OCI-LY7 (cell line): ENCODE measurements at regions not wholly inside any gene's neighbourhood (a gene's known extent, or its start where the extent isn't known, plus 50 kb on each side); places are given as distances from the start of the nearest gene placed in this dataset.

Experiments
- BruUV-seq: library from RNA; stranded (reverse); fragments of 400-500 nt; replicated peaks from 2 replicates; lab custom pipeline; 2021; lab: Mats Ljungman, UMichigan
- CTCF ChIA-PET: fragments of 300-600 bp; sonication (Branson Sonifier 250); formaldehyde crosslinking; loops from one replicate; lab custom pipeline; 2022; ENCODE audit warnings: antibody characterized with exemption; ENCODE audit not compliant: unreplicated experiment; lab: Charles Lee
- POLR2A ChIA-PET: fragments of 300-600 bp; sonication (Branson Sonifier 250); formaldehyde crosslinking; loops from one replicate; lab custom pipeline; 2022; ENCODE audit warnings: antibody characterized with exemption; lab: Charles Lee
- DNase-seq: peaks from one replicate; pipeline ENCODE4 v3.0.0-alpha.2; 2015; ENCODE audit warnings: low spot score
- H2AFZ ChIP-seq: fragments of 200-600 bp; sonication (generic), shearing (Covaris generic); 2 replicates; pipeline ENCODE4 v1.6.1; 2014; ENCODE audit warnings: mild to moderate bottlenecking, antibody characterized with exemption, low read length, moderate library complexity
- H3K27ac ChIP-seq: fragments of 200-600 bp; sonication (generic); 2 replicates; pipeline ENCODE4 v1.5.1; 2014; ENCODE audit warnings: mixed run types, low read depth, mild to moderate bottlenecking, moderate library complexity, low read length, inconsistent platforms; ENCODE audit not compliant: poor library complexity, severe bottlenecking
- H3K36me3 ChIP-seq: fragments of 200-600 bp; sonication (generic); 2 replicates; pipeline ENCODE4 v1.6.1; 2014; ENCODE audit warnings: mild to moderate bottlenecking, antibody characterized with exemption, low read length, moderate library complexity, mixed read lengths; ENCODE audit not compliant: insufficient read depth
- H3K4me1 ChIP-seq: fragments of 200-600 bp; sonication (generic); 2 replicates; pipeline ENCODE4 v1.5.1; 2014; ENCODE audit warnings: mild to moderate bottlenecking, low read length; ENCODE audit not compliant: insufficient read depth, poor library complexity, severe bottlenecking
- H3K4me2 ChIP-seq: fragments of 200-600 bp; sonication (generic); 2 replicates; pipeline ENCODE4 v1.6.1; 2014; ENCODE audit warnings: mild to moderate bottlenecking, low read length
- H3K4me3 ChIP-seq: fragments of 200-600 bp; sonication (generic); 2 replicates; pipeline ENCODE4 v1.5.1; 2014; ENCODE audit warnings: mild to moderate bottlenecking, low read depth, low read length; ENCODE audit not compliant: poor library complexity, severe bottlenecking
- H3K79me2 ChIP-seq: fragments of 200-600 bp; sonication (generic); 2 replicates; pipeline ENCODE4 v1.6.1; 2016; ENCODE audit warnings: low read depth, mild to moderate bottlenecking, low read length, moderate library complexity, mixed read lengths; ENCODE audit not compliant: insufficient read depth
- H3K9me2 ChIP-seq: fragments of 200-600 bp; sonication (generic); 2 replicates; pipeline ENCODE4 v1.6.1; 2016; ENCODE audit warnings: mild to moderate bottlenecking, low read length, mixed read lengths; ENCODE audit not compliant: insufficient read depth
- H3K9me3 ChIP-seq: fragments of 200-600 bp; sonication (generic); 2 replicates; pipeline ENCODE4 v1.6.1; 2014; ENCODE audit warnings: mild to moderate bottlenecking, mixed run types, low read length, mixed read lengths
- H4K20me1 ChIP-seq: fragments of 200-600 bp; sonication (generic); 2 replicates; pipeline ENCODE4 v1.6.1; 2014; ENCODE audit warnings: mild to moderate bottlenecking, antibody characterized with exemption, low read length, moderate library complexity, mixed read lengths; ENCODE audit not compliant: insufficient read depth
- EZH2phosphoT487 ChIP-seq: fragments of 200-600 bp; sonication (generic); IDR thresholded peaks from 2 replicates; pipeline ENCODE4 v1.6.1; 2018; ENCODE audit warnings: low read depth, borderline replicate concordance, mild to moderate bottlenecking, mixed run types, antibody characterized with exemption, low read length, moderate library complexity, mixed read lengths
- intact Hi-C: fragments of 100-400 bp; cut with micrococcal nuclease; formaldehyde crosslinking; loops from one replicate; pipeline ENCODE4 v1.10.0; 2022; ENCODE audit not compliant: unreplicated experiment
- TF ChIP-seq, protein P1 (sequence below): fragments of 200-600 bp; sonication (generic); conservative IDR thresholded peaks from 2 replicates; pipeline ENCODE4 v1.5.1; 2014; ENCODE audit warnings: mild to moderate bottlenecking, antibody characterized with exemption, low read length, moderate library complexity, mixed read lengths

DNA sequence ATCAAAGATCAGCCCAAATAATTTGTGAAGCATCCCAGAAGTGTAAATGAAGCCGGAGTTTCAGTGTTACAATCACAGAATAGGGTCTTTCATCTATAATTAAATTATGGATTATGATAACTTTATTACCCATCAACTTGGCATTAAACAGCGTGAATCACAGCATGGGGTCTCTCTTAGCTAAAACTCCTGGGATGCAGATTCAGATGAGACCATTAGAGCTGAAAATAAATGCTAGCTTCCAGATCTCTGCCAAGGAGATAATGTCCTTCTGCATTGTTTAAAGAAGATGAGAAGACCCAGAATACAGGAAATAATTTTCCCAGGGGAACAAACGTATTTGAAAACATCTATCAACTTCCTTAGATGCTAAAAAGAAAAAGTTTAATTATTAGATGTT is 546.0 kb upstream of the PCDH9 start:
- Histone ChIP-seq H2AFZ (no peak overlapping the region), H4K20me1 (no peaks in the 10 kb centered on the region; the same call in 1 of the 2 replicates), H3K36me3 (no peaks in the 10 kb centered on the region), H3K9me2 (no peaks in the 10 kb centered on the region), H3K79me2 (no peaks in the 10 kb centered on the region), H3K4me3 (no peak overlapping the region), H3K9me3 (no peaks in the 10 kb centered on the region), H3K27ac (no peak overlapping the region), H3K4me1 (no peaks in the 10 kb centered on the region), H3K4me2 (no peak overlapping the region)
- intact Hi-C loops, result no loop called here
- POLR2A ChIA-PET, result no interaction called here
- BruUV-seq, result no TSS peak
- TF ChIP-seq EZH2phosphoT487, result no peak
- TF ChIP-seq, protein P1, sequence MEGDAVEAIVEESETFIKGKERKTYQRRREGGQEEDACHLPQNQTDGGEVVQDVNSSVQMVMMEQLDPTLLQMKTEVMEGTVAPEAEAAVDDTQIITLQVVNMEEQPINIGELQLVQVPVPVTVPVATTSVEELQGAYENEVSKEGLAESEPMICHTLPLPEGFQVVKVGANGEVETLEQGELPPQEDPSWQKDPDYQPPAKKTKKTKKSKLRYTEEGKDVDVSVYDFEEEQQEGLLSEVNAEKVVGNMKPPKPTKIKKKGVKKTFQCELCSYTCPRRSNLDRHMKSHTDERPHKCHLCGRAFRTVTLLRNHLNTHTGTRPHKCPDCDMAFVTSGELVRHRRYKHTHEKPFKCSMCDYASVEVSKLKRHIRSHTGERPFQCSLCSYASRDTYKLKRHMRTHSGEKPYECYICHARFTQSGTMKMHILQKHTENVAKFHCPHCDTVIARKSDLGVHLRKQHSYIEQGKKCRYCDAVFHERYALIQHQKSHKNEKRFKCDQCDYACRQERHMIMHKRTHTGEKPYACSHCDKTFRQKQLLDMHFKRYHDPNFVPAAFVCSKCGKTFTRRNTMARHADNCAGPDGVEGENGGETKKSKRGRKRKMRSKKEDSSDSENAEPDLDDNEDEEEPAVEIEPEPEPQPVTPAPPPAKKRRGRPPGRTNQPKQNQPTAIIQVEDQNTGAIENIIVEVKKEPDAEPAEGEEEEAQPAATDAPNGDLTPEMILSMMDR, result no peak
- no peak for DNase-seq
- CTCF ChIA-PET, result no interaction called here

DNA sequence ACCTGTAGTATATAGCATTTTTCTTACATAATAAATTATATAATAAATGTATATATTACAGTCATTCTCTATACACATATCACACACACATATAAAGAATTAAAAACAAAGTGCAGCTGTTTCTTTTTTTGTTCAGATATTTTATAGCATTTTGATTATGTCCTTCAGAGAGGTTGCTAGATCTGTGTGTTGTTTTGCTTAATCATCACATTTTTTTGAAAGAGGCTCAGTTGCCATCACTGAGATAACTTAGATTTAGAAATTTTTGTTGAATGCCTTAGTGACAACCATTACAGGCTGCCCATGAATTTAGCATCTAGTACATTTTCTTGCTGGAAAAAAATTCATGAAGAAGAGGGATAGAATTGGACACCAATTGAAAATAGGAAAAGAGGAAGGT is 545.2 kb upstream of the PCDH9 start:
- CTCF ChIA-PET, result no interaction called here
- intact Hi-C loops, result no loop called here
- BruUV-seq, result no TSS peak

DNA sequence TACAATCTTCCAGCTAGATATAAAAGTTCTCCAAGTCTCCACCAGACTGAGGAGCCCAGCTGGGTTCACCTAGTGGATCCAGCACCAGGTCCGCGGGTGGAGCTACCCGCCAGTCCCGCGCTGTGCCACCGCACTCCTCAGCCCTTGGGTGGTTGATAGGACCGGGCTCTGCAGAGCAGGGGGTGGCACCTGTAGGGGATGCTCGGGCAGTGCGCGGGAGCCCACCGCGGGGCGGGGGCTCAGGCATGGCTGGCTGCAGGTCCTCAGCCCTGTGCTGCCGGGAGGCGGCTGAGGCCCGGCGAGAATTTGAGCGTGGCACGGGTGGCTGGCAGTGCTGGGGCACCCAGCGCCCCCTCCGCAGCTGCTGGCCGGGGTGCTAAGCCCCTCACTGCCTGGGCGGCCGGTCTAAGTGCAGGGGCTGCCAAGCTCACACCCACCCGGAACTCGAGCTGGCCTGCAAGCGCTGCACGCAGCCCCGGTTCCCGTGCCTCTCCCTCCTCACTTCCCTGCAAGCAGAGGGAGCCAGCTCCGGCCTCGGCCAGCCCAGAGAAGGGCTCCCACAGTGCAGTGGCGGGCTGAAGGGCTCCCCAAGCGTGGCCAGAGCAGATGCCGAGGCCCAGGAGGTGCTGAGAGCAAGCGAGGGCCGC is 542.8 kb upstream of the PCDH9 start:
- Histone ChIP-seq H3K9me2 (no peaks in the 10 kb centered on the region), H3K4me2 (no peak overlapping the region), H3K9me3 (no peaks in the 10 kb centered on the region), H3K36me3 (no peaks in the 10 kb centered on the region), H2AFZ (no peak overlapping the region), H3K27ac (no peak overlapping the region), H4K20me1 (no peaks in the 10 kb centered on the region; the same call in 1 of the 2 replicates), H3K79me2 (no peaks in the 10 kb centered on the region), H3K4me3 (no peak overlapping the region), H3K4me1 (no peaks in the 10 kb centered on the region)
- no peak for DNase-seq
- POLR2A ChIA-PET, result interaction anchor here (0.5 kb wide), 1 partner anchor 75 kb away, joined by 3 read pairs; no protein-coding TSS in a partner anchor
- intact Hi-C loops, result no loop called here
- no TSS peak for BruUV-seq
- TF ChIP-seq EZH2phosphoT487, result no peak
- TF ChIP-seq, protein P1, result no peak
- CTCF ChIA-PET, result no interaction called here

More for the DNA sequence above, 545.2 kb upstream of the PCDH9 start:
- no peaks in the 10 kb centered on the region for H3K79me2 ChIP-seq
- TF ChIP-seq, protein P1, result no peak
- no peak for TF ChIP-seq EZH2phosphoT487
- no peaks in the 10 kb centered on the region for H3K9me2 ChIP-seq
- no peaks in the 10 kb centered on the region for H3K9me3 ChIP-seq
- H3K27ac ChIP-seq, result no peak overlapping the region
- H3K36me3 ChIP-seq, result no peaks in the 10 kb centered on the region
- H3K4me1 ChIP-seq, result no peaks in the 10 kb centered on the region
- H4K20me1 ChIP-seq, result no peaks in the 10 kb centered on the region; the same call in 1 of the 2 replicates
- no peak overlapping the region for H3K4me2 ChIP-seq
- H3K4me3 ChIP-seq, result no peak overlapping the region
- POLR2A ChIA-PET, result no interaction called here
- no peak overlapping the region for H2AFZ ChIP-seq
- DNase-seq, result no peak
